ENCODE measurements at regions not wholly inside any gene's neighbourhood (a gene's known extent, or its start where the extent isn't known, plus 50 kb on each side); places are given as distances from the start of the nearest gene placed in this dataset.

- no peak overlapping the region for H2AFZ ChIP-seq (ENCODE audit: low read length)
- H4K5ac ChIP-seq (ENCODE audit: insufficient read length, low read depth, low read length) = no peak overlapping the region
- H3K27me3 Mint-ChIP-seq (ENCODE audit: low read depth) = peaks cover 13% of the 10 kb centered on the region
- no peak overlapping the region for H3K4me2 ChIP-seq (ENCODE audit: insufficient read depth, insufficient read length, low read length)
- H3K56ac ChIP-seq (ENCODE audit: insufficient read length, low read depth, low read length) = no peak overlapping the region
- no peak overlapping the region for H3K23ac ChIP-seq (ENCODE audit: insufficient read length, low read depth, low read length)
- no peak overlapping the region for H3K4ac ChIP-seq (ENCODE audit: low read depth, low read length)
- TF ChIP-seq CTCF (conservative IDR thresholded peaks at IDR 0.05) = no peak
- H3K18ac ChIP-seq (ENCODE audit: insufficient read length, low read depth, low read length) = no peak overlapping the region
- no peak overlapping the region for H3K14ac ChIP-seq (ENCODE audit: insufficient read depth, low read length)
- H3K9me3 ChIP-seq (ENCODE audit: control insufficient read depth, low read depth, low read length) = no peaks in the 10 kb centered on the region
- H4K8ac ChIP-seq (replicated peaks; ENCODE audit: insufficient read length, low read depth, low read length) = no peak overlapping the region
- H3K79me1 ChIP-seq (ENCODE audit: insufficient read depth, low read depth, low read length, poor library complexity, severe bottlenecking) = no peaks in the 10 kb centered on the region
- DNase-seq = no peak
- H3K4me1 ChIP-seq (ENCODE audit: insufficient read depth, low read length) = peaks cover 3% of the 10 kb centered on the region; the same call in 1 of the 2 replicates
- H3K9ac ChIP-seq (ENCODE audit: extremely low read depth, insufficient read length, low read length) = no peak overlapping the region
- H3K9me3 Mint-ChIP-seq = no peaks in the 10 kb centered on the region; a peak in 1 of 5 replicates
- H3K27ac Mint-ChIP-seq = peak overlapping the region in 1 of 3 experiments; percentile 96; a peak in 1 of 7 replicates
- no peak overlapping the region for H2BK20ac ChIP-seq (ENCODE audit: low read depth, low read length, poor library complexity, severe bottlenecking)
- H2AK5ac ChIP-seq (ENCODE audit: insufficient read length, low read length) = no peak overlapping the region
- no peak overlapping the region for H2BK12ac ChIP-seq (ENCODE audit: insufficient read length, low read depth, low read length)
- no peaks in the 10 kb centered on the region for H3K23me2 ChIP-seq (ENCODE audit: insufficient read length, low read depth, low read length, poor library complexity, severe bottlenecking)
- no peaks in the 10 kb centered on the region for H3K27me3 ChIP-seq (ENCODE audit: insufficient read depth, low read length)
- H2BK15ac ChIP-seq (ENCODE audit: low read depth, low read length) = no peak overlapping the region
- no peaks in the 10 kb centered on the region; a peak in 1 of 7 replicates for H3K36me3 Mint-ChIP-seq (ENCODE audit: insufficient read depth in 1 of 3, low read depth in 3 of 3)
- H4K91ac ChIP-seq (ENCODE audit: insufficient read length, low read depth, low read length) = no peak overlapping the region
- no peak overlapping the region for H2BK5ac ChIP-seq (ENCODE audit: insufficient read length, low read length)
- no peaks in the 10 kb centered on the region for H4K20me1 ChIP-seq (ENCODE audit: control insufficient read depth, insufficient read depth, insufficient read length)
- no peak overlapping the region for H2BK120ac ChIP-seq (ENCODE audit: low read depth, low read length, poor library complexity, severe bottlenecking)
- WGBS (ENCODE audit: extremely low coverage, insufficient read length, low lambda C conversion rate) = no CpG with 5 or more reads among the region's 7 CpGs
- H3K79me2 ChIP-seq (ENCODE audit: insufficient read depth, low read length) = no peaks in the 10 kb centered on the region
- H3K27ac ChIP-seq (ENCODE audit: insufficient read length, low read depth, low read length) = no peak overlapping the region
- H3K4me1 Mint-ChIP-seq = peaks cover 27 to 50% of the 10 kb centered on the region in 2 experiments
- H3K4me3 Mint-ChIP-seq = no peak overlapping the region
- no peak overlapping the region for H3T11ph ChIP-seq (ENCODE audit: low read length)
These were observed 374.2 kb upstream of the ID2 start for GRCh38 chr2:8307606-8308180.

Measured in H9 (cell line).